NCI-H748 treated with DMSO at 0.1 percent for 48 hours (cell line): ENCODE measurements at regions not wholly inside any gene's neighbourhood (a gene's known extent, or its start where the extent isn't known, plus 50 kb on each side); places are given as distances from the start of the nearest gene placed in this dataset.

ENCODE experiments used
- DNase-seq: peaks from one replicate; lab custom pipeline; 2025; lab: John Stamatoyannopoulos, UW

GRCh38 chr13:38519229-38519911 lies 167.5 kb upstream of the FREM2 start:
- no peak for DNase-seq

DNA sequence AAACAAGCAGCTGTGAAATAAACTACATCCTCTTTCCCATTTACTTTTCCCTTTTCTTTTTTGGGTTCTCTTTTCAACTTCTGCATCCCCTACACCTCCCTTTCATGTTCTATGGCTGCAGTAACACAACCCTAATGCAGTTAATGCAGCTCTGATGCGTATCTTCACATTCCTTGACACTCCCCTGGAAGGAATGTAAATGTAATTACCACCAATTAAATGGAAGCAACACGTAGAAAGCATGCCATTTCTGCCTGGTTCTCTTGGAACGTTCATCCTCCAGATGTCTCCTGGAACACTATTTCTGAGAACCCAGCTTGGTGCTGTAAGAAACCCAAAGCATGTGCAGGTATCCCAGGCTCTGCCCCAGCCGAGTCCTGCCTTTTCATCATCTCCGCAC lies 166.8 kb upstream of the FREM2 start:
- no peak for DNase-seq

DNA sequence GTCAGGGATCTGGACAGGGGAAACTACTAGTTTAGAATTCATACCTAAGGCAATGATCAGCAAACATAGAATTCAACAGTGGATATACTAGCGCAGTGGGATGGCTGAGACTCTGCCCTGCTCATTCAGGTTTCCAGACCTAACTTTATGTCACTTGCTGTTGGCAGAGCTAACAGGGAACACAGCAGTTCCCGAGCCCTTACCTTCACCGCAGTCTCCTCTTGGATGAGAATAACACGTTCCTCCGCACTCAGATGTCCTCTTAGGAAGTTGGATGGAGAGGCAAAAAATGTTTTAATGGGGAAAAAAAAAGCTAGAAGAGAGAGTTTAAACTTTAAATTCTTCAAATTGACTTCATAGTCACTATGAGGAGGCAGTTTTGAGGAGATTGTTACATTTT lies 159.7 kb upstream of the FREM2 start:
- no peak for DNase-seq

GRCh38 chr13:38528986-38529385 lies 157.9 kb upstream of the FREM2 start:
- no peak for DNase-seq

DNA sequence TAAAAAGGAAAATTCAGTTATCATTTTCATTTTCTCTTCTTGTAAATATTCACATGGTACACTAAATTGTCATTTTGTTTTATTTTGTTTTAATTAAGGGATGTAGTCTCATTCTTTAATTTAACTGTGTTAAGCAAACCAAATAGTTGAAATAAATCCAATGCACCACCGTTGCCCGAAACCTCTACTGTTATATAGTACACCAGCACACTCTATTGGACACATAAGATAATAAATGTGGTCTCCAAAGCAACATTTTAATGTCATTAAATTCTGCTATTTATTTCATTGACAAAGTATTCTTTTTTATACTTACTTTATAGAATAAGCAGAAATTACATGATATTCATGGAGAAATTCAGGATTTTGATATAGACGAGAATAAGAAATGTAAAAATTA lies 156.4 kb upstream of the FREM2 start:
- DNase-seq: no peak

DNA sequence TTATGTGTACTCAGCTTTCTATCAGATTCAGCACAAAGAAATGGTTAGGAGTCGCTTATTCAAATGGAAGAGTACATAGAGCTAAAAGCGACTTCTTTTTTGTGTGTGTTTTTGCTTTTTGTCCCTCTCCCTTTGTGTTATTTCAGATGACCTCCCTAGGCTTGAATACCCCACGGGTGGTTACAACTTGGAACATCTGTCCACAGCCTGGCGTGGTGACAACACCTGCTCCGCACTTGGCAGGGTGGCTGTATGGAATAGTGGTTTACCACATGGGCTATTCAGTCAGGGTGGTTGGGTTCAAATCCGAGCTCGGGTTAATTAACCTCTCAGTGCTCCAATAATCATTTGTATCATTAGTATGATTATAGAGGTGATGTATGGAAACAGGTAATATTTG lies 151.6 kb upstream of the FREM2 start:
- peak; percentile 71 for DNase-seq

DNA sequence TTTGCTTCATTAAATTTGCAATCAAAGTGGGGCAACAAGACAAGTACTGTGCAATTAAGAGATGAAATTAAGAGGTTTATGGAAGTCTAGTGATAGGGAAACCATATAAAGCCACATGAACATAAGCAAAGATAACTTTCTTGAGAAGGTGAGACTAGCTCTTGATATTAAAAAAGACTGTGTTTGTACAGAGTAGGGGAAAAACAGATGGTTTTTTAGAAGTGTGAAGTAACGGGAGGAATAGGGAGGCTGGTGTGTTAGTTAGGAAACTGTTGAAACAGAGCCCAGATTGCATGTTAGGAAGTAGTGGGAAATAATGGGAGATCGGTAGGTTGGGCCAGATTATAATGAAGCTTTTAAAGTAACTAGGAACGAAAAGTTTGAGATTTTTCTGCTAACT lies 149.8 kb upstream of the FREM2 start:
- no peak for DNase-seq

GRCh38 chr13:38538422-38538821 lies 148.5 kb upstream of the FREM2 start:
- DNase-seq: peak; percentile 96

- no peak for DNase-seq
Measured at GRCh38 chr13:38539632-38540031, 147.2 kb upstream of the FREM2 start.

DNA sequence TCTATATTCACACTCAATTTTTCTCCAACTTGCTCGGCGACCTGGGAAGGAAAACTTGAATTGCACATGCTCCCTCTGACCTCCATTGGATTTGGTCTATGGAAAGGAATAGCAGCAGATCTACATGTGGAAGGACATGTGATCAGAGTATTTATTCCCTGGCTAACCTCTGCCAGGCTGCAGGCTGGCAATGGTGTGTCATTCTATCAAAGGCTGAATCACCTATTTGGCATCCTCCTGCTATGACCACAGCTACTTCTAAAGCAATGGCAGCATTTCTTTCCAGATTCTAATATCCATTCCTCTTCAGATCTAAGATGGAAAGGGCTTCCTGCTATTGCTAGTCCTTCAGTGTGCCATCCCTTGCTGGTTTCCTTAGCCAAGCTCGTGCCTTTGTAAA lies 144.3 kb upstream of the FREM2 start:
- DNase-seq: no peak

DNA sequence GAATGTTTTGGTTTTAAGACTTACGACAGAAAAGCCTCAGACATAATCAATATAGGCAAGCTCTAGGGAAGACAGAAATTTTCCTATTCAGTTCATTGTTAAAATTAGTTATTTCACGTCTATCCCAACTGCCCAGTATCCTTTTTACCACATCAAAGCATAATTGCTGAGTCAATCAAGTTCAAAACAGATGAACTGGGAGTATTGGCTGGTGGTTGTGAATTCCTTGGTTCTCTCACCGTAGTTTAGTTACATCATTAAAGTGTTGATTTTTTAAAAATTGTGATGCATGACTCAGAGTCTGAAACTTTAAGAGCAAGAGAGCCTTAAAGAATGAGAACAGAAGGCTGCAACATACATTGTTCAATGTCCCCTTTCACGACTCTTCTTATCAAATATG lies 143.3 kb upstream of the FREM2 start:
- DNase-seq: no peak

- no peak for DNase-seq
Measured at GRCh38 chr13:38563739-38564138, 123.1 kb upstream of the FREM2 start.

GRCh38 chr13:38564256-38565150 lies 122.4 kb upstream of the FREM2 start:
- DNase-seq: no peak

GRCh38 chr13:38566023-38566422 lies 120.9 kb upstream of the FREM2 start:
- DNase-seq: no peak

DNA sequence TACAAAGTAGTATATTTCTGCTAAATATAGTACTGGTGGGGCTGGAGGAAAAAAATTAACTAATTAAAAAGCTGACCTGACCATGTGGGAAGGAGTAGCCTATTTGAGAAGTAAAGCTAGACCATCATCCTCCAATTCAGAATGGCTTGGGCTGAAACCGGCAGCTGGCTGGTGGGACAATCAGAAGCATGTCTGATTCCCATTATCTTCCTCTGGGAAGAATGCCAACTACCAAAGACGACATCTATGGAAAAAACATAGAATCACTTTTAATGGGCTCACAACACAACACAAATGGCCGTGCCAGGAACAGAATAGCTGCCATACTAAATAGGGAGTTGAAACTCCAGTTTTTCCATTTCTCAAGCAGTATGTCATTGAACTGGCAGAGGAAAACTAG lies 120.4 kb upstream of the FREM2 start:
- DNase-seq: peak; percentile 94

GRCh38 chr13:38570706-38571105 lies 116.2 kb upstream of the FREM2 start:
- no peak for DNase-seq

DNA sequence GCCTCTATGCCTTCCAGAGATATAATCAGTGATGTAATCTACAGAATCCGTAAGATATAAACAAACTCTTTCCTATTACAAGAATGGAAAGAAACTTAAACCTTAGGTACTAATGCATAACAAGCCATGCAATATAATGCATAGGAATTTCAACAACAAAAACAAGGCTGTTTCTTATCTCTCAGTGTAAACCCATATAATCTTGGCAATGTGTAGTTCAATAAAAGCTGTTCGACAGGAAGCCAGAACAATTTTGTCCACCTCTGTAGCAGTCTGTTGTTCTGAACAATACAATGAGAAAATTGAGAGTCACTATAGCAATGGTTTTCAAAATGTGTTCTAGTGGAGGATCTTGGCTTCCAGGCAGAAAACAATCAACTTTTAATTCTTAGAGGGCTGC lies 111.5 kb upstream of the FREM2 start:
- no peak for DNase-seq

DNA sequence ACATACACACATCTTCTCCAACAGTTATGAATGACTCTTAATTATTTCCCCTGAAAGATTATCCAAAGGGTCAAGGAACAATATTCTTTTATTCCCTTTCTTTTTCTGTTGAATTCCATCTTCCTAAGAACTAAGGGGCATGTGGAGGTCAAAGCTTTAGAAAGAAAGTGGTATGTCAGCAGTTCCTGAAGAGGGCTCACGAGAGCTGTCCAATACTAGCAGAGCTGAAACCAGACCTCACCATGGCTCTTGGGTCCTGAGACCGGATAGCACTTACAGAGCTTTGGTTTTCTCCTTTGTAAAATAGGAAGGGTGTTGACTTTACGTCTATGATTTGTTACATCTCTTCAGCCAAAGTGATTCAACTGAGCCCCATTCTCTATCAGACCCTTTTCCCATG lies 109.8 kb upstream of the FREM2 start:
- DNase-seq: no peak

DNA sequence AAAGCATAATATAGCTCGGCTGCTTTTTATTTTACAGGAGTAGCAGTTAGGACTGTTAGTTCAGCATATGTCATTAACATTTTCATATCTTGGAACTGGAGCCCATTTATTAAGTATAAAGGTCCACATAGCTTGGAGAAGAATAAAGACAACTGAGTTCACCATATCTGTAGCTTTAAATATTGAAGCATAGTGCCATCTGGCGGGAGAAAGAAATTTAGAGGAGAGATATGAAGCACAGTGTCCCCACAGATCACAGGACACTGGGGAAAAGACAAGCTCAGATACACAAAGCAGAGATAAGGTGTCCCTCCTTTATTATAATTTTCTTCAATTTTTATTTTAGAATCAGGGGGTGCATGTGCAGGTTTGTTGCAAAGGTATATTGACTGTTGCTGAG lies 104.7 kb upstream of the FREM2 start:
- DNase-seq: peak; percentile 89

GRCh38 chr13:38590230-38590629 lies 96.6 kb upstream of the FREM2 start:
- no peak for DNase-seq

- peak; percentile 82 for DNase-seq
Measured at GRCh38 chr13:38590796-38591507, 95.9 kb upstream of the FREM2 start.

- no peak for DNase-seq
Measured at GRCh38 chr13:38602266-38602665, 84.6 kb upstream of the FREM2 start.
